PC-3 (cell line): ENCODE measurements at regions not wholly inside any gene's neighbourhood (a gene's known extent, or its start where the extent isn't known, plus 50 kb on each side); places are given as distances from the start of the nearest gene placed in this dataset.

ENCODE experiments used
- ATAC-seq: fragments of 200-7000 bp; cut with Tn5 transposase; 2 replicates; pipeline ENCODE4 v1.9.1; 2020; ENCODE audit warnings: mild to moderate bottlenecking, moderate library complexity
- BruUV-seq: library from RNA; stranded (reverse); fragments of 400-500 nt; replicated peaks from 2 replicates; lab custom pipeline; 2021; lab: Mats Ljungman, UMichigan
- CTCF ChIA-PET: fragments of 300-600 bp; sonication (Branson Sonifier 250); formaldehyde crosslinking; loops from one replicate; lab custom pipeline; 2022; ENCODE audit warnings: antibody characterized with exemption; lab: Charles Lee
- POLR2A ChIA-PET: fragments of 300-600 bp; sonication (Branson Sonifier 250); formaldehyde crosslinking; loops from one replicate; lab custom pipeline; 2022; ENCODE audit warnings: antibody characterized with exemption; ENCODE audit not compliant: unreplicated experiment; lab: Charles Lee
- DNase-seq: peaks from one replicate; pipeline ENCODE4 v3.0.0-alpha.2; 2015
- H2AFZ ChIP-seq: fragments of 300-600 bp; sonication (generic); 2 replicates; pipeline ENCODE4 v1.6.0; 2016; ENCODE audit warnings: antibody characterized with exemption, low read length
- H3F3A ChIP-seq: fragments of 300-600 bp; sonication (generic); one replicate; pipeline ENCODE4 v1.6.0; 2017; ENCODE audit warnings: antibody characterized with exemption, low read length, control low read depth, mild to moderate bottlenecking; ENCODE audit not compliant: unreplicated experiment
- H3K27ac ChIP-seq: fragments of 300-600 bp; sonication (generic); 2 replicates; pipeline ENCODE4 v1.5.1; 2016; ENCODE audit warnings: mild to moderate bottlenecking, low read length
- H3K27me3 ChIP-seq: fragments of 300-600 bp; sonication (generic); 2 replicates; pipeline ENCODE4 v1.6.1; 2016; ENCODE audit warnings: low read length, mixed read lengths
- H3K36me3 ChIP-seq: fragments of 300-600 bp; sonication (generic); 2 replicates; pipeline ENCODE4 v1.6.1; 2016; ENCODE audit warnings: low read depth, mixed run types, low read length, mixed read lengths
- H3K4me1 ChIP-seq: fragments of 300-600 bp; sonication (generic); 2 replicates; pipeline ENCODE4 v1.5.1; 2016; ENCODE audit warnings: low read length; ENCODE audit not compliant: insufficient read depth
- H3K4me2 ChIP-seq: fragments of 300-600 bp; sonication (generic); 2 replicates; pipeline ENCODE4 v1.6.0; 2016; ENCODE audit warnings: low read length
- H3K4me3 ChIP-seq: fragments of 300-600 bp; sonication (generic); 2 replicates; pipeline ENCODE4 v1.5.1; 2016; ENCODE audit warnings: mild to moderate bottlenecking, low read length, mixed read lengths
- H3K79me2 ChIP-seq: fragments of 300-600 bp; sonication (generic); 2 replicates; pipeline ENCODE4 v1.6.1; 2017; ENCODE audit warnings: low read length, mixed read lengths
- H3K9ac ChIP-seq: fragments of 300-600 bp; sonication (generic); 2 replicates; pipeline ENCODE4 v1.6.0; 2016; ENCODE audit warnings: mild to moderate bottlenecking, low read length
- H3K9me2 ChIP-seq: fragments of 300-600 bp; sonication (generic); replicated peaks from 2 replicates; pipeline ENCODE4 v1.6.1; 2016; ENCODE audit warnings: mixed run types, low read length, mixed read lengths
- H3K9me3 ChIP-seq: fragments of 300-600 bp; sonication (generic); 2 replicates; pipeline ENCODE4 v1.6.1; 2016; ENCODE audit warnings: low read length, mixed read lengths
- H4K20me1 ChIP-seq: fragments of 300-600 bp; sonication (generic); 2 replicates; pipeline ENCODE4 v1.6.1; 2016; ENCODE audit warnings: low read length, mixed read lengths
- EZH2 ChIP-seq: fragments of 300-600 bp; sonication (generic); IDR thresholded peaks from one replicate; pipeline ENCODE4 v1.6.1; 2017; ENCODE audit warnings: antibody characterized with exemption, mild to moderate bottlenecking, low read length; ENCODE audit not compliant: unreplicated experiment
- EZH2phosphoT487 ChIP-seq: fragments of 300-600 bp; sonication (generic); IDR thresholded peaks from 2 replicates; pipeline ENCODE4 v1.6.1; 2018; ENCODE audit warnings: mild to moderate bottlenecking, antibody characterized with exemption, low read length, borderline replicate concordance
- intact Hi-C: fragments of 100-400 bp; cut with micrococcal nuclease; formaldehyde crosslinking; loops from 2 replicates; pipeline ENCODE4 v1.9.0; 2023
- TF ChIP-seq, protein P1 (sequence below): fragments of 300-600 bp; sonication (generic); conservative IDR thresholded peaks from 2 replicates; pipeline ENCODE4 v1.5.1; 2017; ENCODE audit warnings: antibody characterized with exemption, low read depth, mild to moderate bottlenecking, low read length

DNA sequence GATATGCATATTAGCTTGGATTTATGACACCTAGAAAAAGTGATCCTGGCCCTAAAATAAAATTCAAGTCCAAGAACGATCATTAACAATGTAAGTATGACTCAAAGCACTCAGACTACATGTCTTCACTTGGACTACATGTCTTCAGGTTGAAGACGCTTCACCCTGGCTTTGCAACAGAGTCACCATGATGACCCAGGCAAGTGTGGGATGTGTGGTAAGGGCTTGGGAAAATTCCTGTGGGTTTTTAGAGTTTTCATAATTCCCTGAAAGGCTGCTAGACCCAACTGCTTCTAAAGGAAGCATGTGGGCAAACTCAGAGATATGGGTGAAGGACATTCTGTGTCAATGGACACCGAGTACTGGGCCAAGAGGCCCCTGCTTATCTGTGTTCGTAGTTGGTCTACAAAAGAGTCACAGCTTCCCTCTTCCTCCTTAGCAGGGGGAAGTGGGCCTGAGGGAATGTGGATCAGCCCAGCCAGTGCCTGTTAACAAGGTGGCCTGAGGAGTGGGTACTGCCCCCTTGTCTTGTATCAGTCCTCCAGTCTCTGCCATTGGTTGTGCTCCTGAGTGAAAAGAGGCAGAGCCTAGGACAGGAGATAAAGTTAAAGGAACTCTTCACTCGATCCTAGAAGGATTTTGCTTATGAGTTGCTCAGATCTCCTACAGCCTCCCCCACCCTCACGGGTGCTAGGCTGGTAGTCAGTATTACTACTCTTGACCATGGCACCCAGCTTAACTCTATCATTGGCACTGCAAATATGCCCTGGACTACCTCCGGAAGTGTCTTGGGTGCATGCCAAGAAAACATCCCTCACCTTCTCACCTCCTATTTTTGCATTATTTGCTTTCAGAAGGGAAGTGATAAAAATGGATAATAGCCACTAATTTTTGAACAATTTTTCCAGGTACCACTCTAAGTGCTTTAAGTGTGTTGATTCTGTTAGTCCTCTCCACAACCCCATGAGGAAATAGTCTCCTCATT lies 406.3 kb downstream of the COG6 start:
- Histone ChIP-seq H3K4me3 (no peak overlapping the region), H3K9me3 (no peaks in the 10 kb centered on the region), H3K79me2 (no peaks in the 10 kb centered on the region), H2AFZ (no peak overlapping the region), H3K4me2 (no peak overlapping the region), H3F3A (no peaks in the 10 kb centered on the region), H3K9me2 (no peaks in the 10 kb centered on the region), H3K4me1 (peaks cover 25% of the 10 kb centered on the region), H4K20me1 (no peaks in the 10 kb centered on the region), H3K27me3 (no peaks in the 10 kb centered on the region), H3K36me3 (no peaks in the 10 kb centered on the region), H3K9ac (no peak overlapping the region), H3K27ac (no peak overlapping the region)
- DNase-seq (no peak), ATAC-seq (no peak)
- TF ChIP-seq, protein P1, sequence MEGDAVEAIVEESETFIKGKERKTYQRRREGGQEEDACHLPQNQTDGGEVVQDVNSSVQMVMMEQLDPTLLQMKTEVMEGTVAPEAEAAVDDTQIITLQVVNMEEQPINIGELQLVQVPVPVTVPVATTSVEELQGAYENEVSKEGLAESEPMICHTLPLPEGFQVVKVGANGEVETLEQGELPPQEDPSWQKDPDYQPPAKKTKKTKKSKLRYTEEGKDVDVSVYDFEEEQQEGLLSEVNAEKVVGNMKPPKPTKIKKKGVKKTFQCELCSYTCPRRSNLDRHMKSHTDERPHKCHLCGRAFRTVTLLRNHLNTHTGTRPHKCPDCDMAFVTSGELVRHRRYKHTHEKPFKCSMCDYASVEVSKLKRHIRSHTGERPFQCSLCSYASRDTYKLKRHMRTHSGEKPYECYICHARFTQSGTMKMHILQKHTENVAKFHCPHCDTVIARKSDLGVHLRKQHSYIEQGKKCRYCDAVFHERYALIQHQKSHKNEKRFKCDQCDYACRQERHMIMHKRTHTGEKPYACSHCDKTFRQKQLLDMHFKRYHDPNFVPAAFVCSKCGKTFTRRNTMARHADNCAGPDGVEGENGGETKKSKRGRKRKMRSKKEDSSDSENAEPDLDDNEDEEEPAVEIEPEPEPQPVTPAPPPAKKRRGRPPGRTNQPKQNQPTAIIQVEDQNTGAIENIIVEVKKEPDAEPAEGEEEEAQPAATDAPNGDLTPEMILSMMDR: no peak
- TF ChIP-seq EZH2phosphoT487 (no peak), EZH2 (no peak)
- intact Hi-C loops: no loop called here
- ChIA-PET POLR2A (no interaction called here), CTCF (no interaction called here)
- no TSS peak for BruUV-seq

DNA sequence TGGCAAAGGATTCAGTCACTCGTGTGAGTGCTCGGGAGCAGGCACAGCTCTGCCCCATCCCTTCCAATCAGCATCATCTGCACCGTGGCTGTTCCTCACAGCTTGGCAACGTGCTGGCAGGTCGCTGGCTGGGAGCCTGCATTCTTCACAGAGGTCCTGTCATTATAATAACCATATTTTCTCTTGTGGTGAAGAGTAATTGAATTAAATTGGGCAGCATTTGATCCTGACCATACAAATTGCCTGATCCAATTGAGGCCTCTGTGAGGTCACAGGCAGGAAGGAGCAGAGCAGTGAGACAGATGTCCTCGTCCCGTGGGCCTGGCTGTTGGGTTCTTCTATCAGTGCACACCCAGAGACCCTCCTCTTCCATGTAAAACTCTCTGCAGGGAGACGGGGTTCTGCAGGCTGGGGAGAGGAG lies 407.8 kb downstream of the COG6 start:
- DNase-seq (no peak), ATAC-seq (no peak)
- Histone ChIP-seq H3F3A (no peaks in the 10 kb centered on the region), H3K79me2 (no peaks in the 10 kb centered on the region), H3K4me1 (peaks cover 25% of the 10 kb centered on the region), H3K36me3 (no peaks in the 10 kb centered on the region), H3K9ac (peak overlapping the region; percentile 16; the same call in 1 of the 2 replicates), H4K20me1 (no peaks in the 10 kb centered on the region), H3K27ac (peak overlapping the region; percentile 92), H3K9me2 (no peaks in the 10 kb centered on the region), H3K27me3 (no peaks in the 10 kb centered on the region), H3K4me3 (no peak overlapping the region), H3K9me3 (no peaks in the 10 kb centered on the region), H2AFZ (no peak overlapping the region), H3K4me2 (peak overlapping the region; percentile 55; the same call in 1 of the 2 replicates)
- TF ChIP-seq EZH2phosphoT487 (no peak), EZH2 (no peak)
- TF ChIP-seq, protein P1: no peak
- POLR2A ChIA-PET: no interaction called here
- intact Hi-C loops: no loop called here
- no TSS peak for BruUV-seq
- CTCF ChIA-PET: no interaction called here

DNA sequence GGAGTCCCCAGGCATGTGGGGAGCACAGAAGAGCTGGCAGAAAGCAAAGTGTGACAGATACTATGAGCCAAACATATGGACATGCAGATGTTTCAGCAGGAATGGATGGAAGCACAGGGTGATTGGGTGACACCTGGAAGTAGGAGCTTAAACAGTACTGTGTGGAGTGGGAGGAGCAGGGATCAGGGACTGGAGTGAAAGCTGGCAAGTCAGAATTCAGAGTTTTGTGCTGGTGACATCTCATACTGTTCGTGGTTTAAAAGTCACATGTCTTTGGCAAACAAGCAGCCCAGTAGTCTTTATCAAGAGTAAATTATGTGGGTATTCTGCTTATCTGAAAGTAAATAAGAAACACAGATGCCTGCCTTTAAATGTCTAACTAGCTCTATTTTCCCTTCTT lies 408.2 kb downstream of the COG6 start:
- TF ChIP-seq, protein P1: no peak
- TF ChIP-seq EZH2phosphoT487 (no peak), EZH2 (no peak)
- ChIA-PET POLR2A (interaction anchor here (0.6 kb wide), 1 partner anchor 22 kb away, joined by 7 read pairs; no protein-coding TSS in a partner anchor), CTCF (no interaction called here)
- intact Hi-C loops: no loop called here
- no peaks in the 10 kb centered on the region for H4K20me1 ChIP-seq
- H3K4me1 ChIP-seq: peaks cover 25% of the 10 kb centered on the region
- H3K9me3 ChIP-seq: no peaks in the 10 kb centered on the region
- H3K4me3 ChIP-seq: no peak overlapping the region
- peak; percentile 3 for DNase-seq
- peak overlapping the region; percentile 92 for H3K27ac ChIP-seq
- no peak overlapping the region for H2AFZ ChIP-seq
- no peaks in the 10 kb centered on the region for H3K79me2 ChIP-seq
- no peaks in the 10 kb centered on the region for H3K9me2 ChIP-seq
- no peaks in the 10 kb centered on the region for H3K36me3 ChIP-seq
- H3K4me2 ChIP-seq: peak overlapping the region; percentile 55
- H3K9ac ChIP-seq: peak overlapping the region; percentile 16; the same call in 1 of the 2 replicates
- no TSS peak for BruUV-seq
- no peaks in the 10 kb centered on the region for H3F3A ChIP-seq
- H3K27me3 ChIP-seq: no peaks in the 10 kb centered on the region
- ATAC-seq: no peak
